ENCODE measurements at regions not wholly inside any gene's neighbourhood (a gene's known extent, or its start where the extent isn't known, plus 50 kb on each side); places are given as distances from the start of the nearest gene placed in this dataset.
"Not testable (repeated sequence)": the region's sequence is repeated elsewhere in the genome, so short reads cannot be mapped to it uniquely, and the experiment has no call there.

DNA sequence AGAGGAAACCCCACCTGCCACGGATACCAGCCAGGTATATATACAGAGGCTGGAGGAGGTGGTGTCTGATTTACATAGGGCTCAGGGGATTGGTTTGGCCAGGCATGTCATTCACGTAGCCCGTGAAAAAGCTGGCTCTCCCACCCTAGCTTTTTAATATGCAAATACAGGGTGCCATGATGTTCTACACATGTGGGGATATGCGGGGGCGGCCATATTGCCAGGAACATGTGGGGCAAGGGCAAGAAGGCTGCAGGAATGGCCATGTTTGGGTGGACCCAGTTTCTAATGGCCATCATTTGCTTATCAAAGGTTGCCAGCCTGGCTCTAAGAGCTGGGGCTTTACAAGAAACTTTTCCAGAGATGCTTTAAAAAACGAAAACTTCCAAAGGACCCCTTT, 131.5 kb upstream of the KIF5B start:
- 16% methylated on average over 6 of the region's 6 CpGs for WGBS (ENCODE audit: insufficient coverage, low coverage, missing lambda C conversion rate)
- intact Hi-C loops (cut with micrococcal nuclease): no loop called here
- H3K36me3 ChIP-seq (ENCODE audit: control insufficient read depth, insufficient read depth, low read length): no peaks in the 10 kb centered on the region

DNA sequence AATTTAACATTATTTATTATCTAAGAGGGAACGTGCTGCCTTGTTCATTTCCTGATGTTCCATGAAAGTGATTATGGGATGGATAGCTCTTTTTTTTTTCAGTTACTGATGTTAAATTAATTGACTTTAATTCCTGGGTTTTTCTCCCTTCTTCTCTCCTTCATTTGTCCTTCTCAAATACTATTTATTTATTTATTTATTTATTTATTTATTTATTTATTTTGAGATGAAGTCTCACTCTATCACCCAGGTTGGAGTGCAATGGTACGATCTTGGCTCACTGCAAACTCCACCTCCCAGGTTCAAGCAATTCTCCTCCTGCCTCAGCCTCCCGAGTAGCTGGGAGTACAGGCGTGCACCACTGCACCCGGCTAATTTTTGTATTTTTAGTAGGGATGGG, 127.4 kb upstream of the KIF5B start:
- H4K20me1 ChIP-seq (replicated peaks; ENCODE audit: control insufficient read depth, insufficient read depth, low read length); H3K9ac ChIP-seq (ENCODE audit: insufficient read depth in 1 of 2, low read depth in 2 of 2, low read length in 2 of 2); H3K9me3 ChIP-seq (replicated peaks; ENCODE audit: control insufficient read depth, insufficient read depth, low read depth, low read length); H3K4me3 ChIP-seq; H3K4me2 ChIP-seq (ENCODE audit: insufficient read depth, low read length); H3K79me2 ChIP-seq (ENCODE audit: control insufficient read depth, insufficient read depth, low read length); CTCF ChIA-PET (ENCODE audit: low intra/inter-chr PET ratio); intact Hi-C loops (cut with micrococcal nuclease); H3K27ac ChIP-seq (ENCODE audit: extremely low read depth, low read depth, low read length); DNase-seq (ENCODE audit: extremely low read depth in 1 of 4, low spot score in 3 of 4); BruUV-seq (replicated peaks); ATAC-seq; H2AFZ ChIP-seq (ENCODE audit: low read depth, low read length); FAIRE-seq; H3K4me1 ChIP-seq (replicated peaks in 1 of 2; ENCODE audit: control insufficient read depth in 2 of 2, insufficient read depth in 2 of 2, low read length in 2 of 2); H3K36me3 ChIP-seq (ENCODE audit: control insufficient read depth, insufficient read depth, low read length); H3K9me1 ChIP-seq (ENCODE audit: control insufficient read depth, insufficient read depth, low read length); in situ Hi-C loops (cut with MboI): not testable (repeated sequence)
- POLR2A ChIA-PET: interaction anchor here (1.2 kb wide), 1 partner anchor 34 kb away, joined by 3 read pairs; no protein-coding TSS in a partner anchor
- 11% methylated on average over 4 of the region's 5 CpGs for WGBS (ENCODE audit: insufficient coverage, low coverage, missing lambda C conversion rate)
- peaks cover 10 to 40% of the 10 kb centered on the region in 2 experiments; a peak in 4 of 5 replicates for H3K27me3 ChIP-seq (ENCODE audit: control insufficient read depth in 2 of 2, insufficient read depth in 2 of 2, low read length in 2 of 2)

More for the DNA sequence above, 131.5 kb upstream of the KIF5B start:
- no peak overlapping the region for H3K4me3 ChIP-seq
- no peaks in the 10 kb centered on the region for H3K79me2 ChIP-seq (ENCODE audit: control insufficient read depth, insufficient read depth, low read length)
- H3K9me1 ChIP-seq (ENCODE audit: control insufficient read depth, insufficient read depth, low read length): no peaks in the 10 kb centered on the region
- TF ChIP-seq MYC (IDR thresholded peaks at IDR 0.05; ENCODE audit: low read depth, low read length) (0 out of 2 replicates have a peak, but pooled peaks have one; percentile 22), MYC (CRISPR knock-in tag; IDR thresholded peaks at IDR 0.05; ENCODE audit: borderline replicate concordance, low read depth) (no peak), YY1 (IDR thresholded peaks at IDR 0.05; ENCODE audit: borderline replicate concordance in 1 of 3, control insufficient read depth in 1 of 3, extremely low read depth in 1 of 3, insufficient read depth in 3 of 3, insufficient read length in 1 of 3, insufficient replicate concordance in 2 of 3, low read depth in 1 of 3, low read length in 2 of 3) (peak in 1 of 3 experiments; percentile 20), EGR1 (conservative IDR thresholded peaks at IDR 0.05) (0 out of 2 replicates have a peak, but pooled peaks have one; percentile 15)
- TF ChIP-seq, protein P1, sequence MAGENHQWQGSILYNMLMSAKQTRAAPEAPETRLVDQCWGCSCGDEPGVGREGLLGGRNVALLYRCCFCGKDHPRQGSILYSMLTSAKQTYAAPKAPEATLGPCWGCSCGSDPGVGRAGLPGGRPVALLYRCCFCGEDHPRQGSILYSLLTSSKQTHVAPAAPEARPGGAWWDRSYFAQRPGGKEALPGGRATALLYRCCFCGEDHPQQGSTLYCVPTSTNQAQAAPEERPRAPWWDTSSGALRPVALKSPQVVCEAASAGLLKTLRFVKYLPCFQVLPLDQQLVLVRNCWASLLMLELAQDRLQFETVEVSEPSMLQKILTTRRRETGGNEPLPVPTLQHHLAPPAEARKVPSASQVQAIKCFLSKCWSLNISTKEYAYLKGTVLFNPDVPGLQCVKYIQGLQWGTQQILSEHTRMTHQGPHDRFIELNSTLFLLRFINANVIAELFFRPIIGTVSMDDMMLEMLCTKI (IDR thresholded peaks at IDR 0.05; ENCODE audit: partially characterized antibody): no peak
- TF ChIP-seq, protein P2, sequence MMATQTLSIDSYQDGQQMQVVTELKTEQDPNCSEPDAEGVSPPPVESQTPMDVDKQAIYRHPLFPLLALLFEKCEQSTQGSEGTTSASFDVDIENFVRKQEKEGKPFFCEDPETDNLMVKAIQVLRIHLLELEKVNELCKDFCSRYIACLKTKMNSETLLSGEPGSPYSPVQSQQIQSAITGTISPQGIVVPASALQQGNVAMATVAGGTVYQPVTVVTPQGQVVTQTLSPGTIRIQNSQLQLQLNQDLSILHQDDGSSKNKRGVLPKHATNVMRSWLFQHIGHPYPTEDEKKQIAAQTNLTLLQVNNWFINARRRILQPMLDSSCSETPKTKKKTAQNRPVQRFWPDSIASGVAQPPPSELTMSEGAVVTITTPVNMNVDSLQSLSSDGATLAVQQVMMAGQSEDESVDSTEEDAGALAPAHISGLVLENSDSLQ (IDR thresholded peaks at IDR 0.05): 0 out of 2 replicates have a peak, but pooled peaks have one; percentile 13
- peaks cover 6 to 22% of the 10 kb centered on the region in 2 experiments; a peak in 4 of 5 replicates for H3K27me3 ChIP-seq (ENCODE audit: control insufficient read depth in 2 of 2, insufficient read depth in 2 of 2, low read length in 2 of 2)
- FAIRE-seq (no peak), ATAC-seq (no peak), DNase-seq (ENCODE audit: extremely low read depth in 1 of 4, low spot score in 3 of 4) (no peak)
- no peak overlapping the region for H3K4me2 ChIP-seq (ENCODE audit: insufficient read depth, low read length)
- H3K9me3 ChIP-seq (replicated peaks; ENCODE audit: control insufficient read depth, insufficient read depth, low read depth, low read length): no peaks in the 10 kb centered on the region
- CTCF ChIA-PET (ENCODE audit: low intra/inter-chr PET ratio): no interaction called here
- POLR2A ChIA-PET: interaction anchor here (0.7 kb wide), 1 partner anchor 40 kb away, joined by 4 read pairs; no protein-coding TSS in a partner anchor
- no TSS peak for BruUV-seq (replicated peaks)
- H2AFZ ChIP-seq (ENCODE audit: low read depth, low read length): peak overlapping the region; percentile 38; the same call in 1 of the 2 replicates
- in situ Hi-C loops (cut with MboI): no loop called here
- peaks cover 0 to 2% of the 10 kb centered on the region in 2 experiments; a peak in 1 of 5 replicates for H3K4me1 ChIP-seq (replicated peaks in 1 of 2; ENCODE audit: control insufficient read depth in 2 of 2, insufficient read depth in 2 of 2, low read length in 2 of 2)
- no peak overlapping the region for H3K27ac ChIP-seq (ENCODE audit: extremely low read depth, low read depth, low read length)
- H3K9ac ChIP-seq (ENCODE audit: insufficient read depth in 1 of 2, low read depth in 2 of 2, low read length in 2 of 2): no peak overlapping the region
- H4K20me1 ChIP-seq (replicated peaks; ENCODE audit: control insufficient read depth, insufficient read depth, low read length): no peaks in the 10 kb centered on the region

All from K562 (cell line).